ENCODE measurements at regions not wholly inside any gene's neighbourhood (a gene's known extent, or its start where the extent isn't known, plus 50 kb on each side); places are given as distances from the start of the nearest gene placed in this dataset.
"Not testable (repeated sequence)": the region's sequence is repeated elsewhere in the genome, so short reads cannot be mapped to it uniquely, and the experiment has no call there.

DNA sequence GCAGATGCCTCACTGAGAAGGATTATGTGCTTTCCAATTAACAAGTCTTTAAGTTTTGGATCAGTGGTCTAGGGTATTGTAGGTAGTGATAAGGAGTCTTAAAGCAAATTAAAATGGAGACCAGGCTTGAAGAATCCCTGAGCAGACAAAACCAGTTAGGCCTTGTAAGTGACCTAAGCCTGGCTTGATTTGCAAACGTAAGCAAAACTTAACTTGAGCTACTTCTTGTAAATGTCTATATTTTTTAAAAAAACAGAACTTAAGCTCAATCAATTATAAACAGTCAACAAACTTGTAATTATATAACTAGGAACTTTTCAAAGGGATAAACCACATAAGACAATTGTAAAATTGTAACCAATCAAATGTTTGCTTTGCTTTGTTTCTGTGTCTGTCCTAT, 72.7 kb upstream of the NALF2 start:
- no peak for DNase-seq (ENCODE audit: low read depth)

DNA sequence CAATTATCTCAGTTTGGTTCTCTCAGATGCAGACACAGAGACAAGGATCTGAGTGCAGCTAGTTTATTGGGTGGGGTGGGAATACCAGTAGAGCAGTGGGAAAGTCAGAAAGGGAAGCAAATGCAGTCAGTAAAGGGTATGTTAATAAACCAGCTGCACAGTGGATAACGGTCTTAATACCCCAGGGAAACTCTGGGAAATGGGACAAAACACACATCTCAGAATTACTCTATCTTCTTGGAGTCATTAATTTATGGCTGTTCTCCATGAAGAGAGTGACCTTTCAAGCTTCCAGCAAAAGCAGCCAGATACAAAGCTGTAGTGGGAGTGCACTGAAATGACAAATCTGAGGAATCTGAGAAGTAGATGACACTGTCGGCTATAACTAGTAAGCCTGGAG, 73.3 kb upstream of the NALF2 start:
- DNase-seq (ENCODE audit: low read depth), result no peak

DNA sequence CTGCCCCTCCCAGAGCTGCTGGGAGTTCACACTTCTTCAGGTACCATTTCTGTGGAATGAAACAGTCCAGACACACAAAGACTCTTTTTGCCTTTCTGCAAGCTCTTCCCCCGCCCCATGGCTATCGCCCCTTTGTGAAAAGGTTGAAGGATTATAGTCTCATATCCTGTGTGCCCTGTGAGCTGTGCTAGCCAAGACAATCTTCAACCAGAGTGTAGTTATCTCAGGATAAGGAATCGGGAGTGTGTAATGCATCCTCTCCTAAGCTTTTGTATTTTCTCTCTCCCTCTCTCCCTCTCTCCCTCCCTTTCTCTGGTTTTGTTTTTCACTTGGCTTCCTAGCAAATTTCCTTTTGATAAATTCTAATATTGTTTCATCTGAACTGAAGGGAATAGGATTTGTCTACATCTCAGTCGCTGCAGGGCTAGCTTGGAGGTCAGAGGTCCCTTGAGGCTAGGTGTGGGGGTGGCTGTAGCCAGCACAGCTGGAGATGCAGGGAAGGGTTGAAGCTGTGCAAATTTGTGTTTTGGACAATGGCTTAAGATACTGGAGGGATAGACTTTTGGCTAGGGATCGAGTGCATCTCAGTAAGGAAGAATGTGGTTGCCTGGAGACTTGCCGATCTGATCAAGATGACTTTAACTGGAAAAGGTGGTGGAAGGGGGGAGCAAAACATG, 74.6 kb upstream of the NALF2 start:
- DNase-seq (ENCODE audit: low read depth), result no peak

DNA sequence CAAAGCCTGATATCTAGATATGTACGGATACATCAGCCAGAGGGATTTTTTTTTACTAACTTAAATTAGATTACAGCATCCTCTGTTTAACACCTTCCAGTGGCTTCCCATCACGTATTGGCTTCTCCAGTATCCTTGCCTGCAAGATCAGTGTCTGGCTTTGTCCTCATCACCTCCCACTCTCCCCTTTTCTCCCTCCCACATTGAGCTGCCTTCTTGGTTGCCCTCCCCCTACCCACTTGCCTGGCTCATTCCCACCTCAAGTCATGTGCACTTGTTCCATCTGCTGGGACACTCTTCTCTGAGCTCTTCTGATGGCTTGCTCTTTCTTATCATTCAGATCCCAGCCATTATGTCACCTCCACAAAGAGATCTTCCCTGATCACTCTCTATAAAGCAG, 75.9 kb upstream of the NALF2 start:
- DNase-seq (ENCODE audit: low read depth), result no peak

DNA sequence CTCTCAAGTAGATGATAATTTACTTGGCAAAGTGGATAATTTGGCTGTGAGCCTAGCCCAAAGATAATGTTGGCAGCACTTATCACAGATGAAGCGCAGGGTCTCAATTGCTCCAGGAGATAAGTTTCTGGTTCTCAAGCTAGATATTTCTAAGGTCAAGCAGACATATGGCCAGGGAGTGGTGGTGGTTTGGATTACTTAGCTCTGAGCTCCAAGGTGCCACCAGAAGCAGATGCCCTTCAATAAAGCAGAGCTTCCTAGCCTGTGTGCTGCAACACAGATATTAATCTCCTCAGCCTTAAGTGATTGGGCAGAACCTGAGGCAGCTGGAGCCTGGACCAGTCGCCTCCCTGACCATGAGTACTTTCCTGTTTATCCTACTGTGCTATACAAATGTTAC, 79.2 kb upstream of the NALF2 start:
- no peak for DNase-seq (ENCODE audit: low read depth)

DNA sequence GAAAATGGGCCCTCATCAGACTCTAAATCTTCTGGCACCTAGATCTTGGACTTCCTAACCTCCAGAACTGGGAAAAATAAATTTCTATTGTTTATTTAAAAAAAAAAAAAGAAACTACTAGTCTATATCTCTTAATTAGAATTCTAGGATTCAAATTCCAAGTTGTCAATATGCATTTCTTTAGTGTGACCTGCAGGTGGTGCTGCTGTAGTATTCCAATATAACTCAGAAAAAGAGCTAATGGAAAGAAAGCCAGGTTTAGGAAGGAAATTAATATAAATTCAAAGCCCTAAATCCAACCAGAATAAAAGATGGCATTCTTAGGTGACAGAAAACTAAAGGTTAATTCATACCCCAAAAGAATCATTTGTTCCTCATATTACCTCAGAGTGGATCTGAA, 80.0 kb upstream of the NALF2 start:
- DNase-seq (ENCODE audit: low read depth), result no peak

DNA sequence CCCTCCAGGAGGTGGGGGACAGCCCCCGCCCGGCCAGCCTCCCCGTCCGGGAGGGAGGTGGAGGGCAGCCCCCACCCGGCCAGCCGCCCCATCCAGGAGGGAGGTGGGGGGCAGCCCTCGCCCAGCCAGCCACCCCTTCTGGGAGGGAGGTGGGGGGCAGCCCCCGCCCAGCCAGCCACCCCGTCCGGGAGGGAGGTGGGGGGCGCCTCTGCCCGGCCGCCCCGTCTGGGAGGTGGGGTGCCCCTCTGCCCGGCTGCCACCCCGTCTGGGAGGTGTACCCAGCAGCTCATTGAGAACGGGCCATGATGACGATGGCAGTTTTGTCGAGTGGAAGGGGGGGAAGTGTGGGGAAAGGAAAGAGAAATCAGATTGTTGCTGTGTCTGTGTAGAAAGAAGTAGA, 81.9 kb upstream of the NALF2 start:
- not testable (repeated sequence) for DNase-seq (ENCODE audit: low read depth)

DNA sequence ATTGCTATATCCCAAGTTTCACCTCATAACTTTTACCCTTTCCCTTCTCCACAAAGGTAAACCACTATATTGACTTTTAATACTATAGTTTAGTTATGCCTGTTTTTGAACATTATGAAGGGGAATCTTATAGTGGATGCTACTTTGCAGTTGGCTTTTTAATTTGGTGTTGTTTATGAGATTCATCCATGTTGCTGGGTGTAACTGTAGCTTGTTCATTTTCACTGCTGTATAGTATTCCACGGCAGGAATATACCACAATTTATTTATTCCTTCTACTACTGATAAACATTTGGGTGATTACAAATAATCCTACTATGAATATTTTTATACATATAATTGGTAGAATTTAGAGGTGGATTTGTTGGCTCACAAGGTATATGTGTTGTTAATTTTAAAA, 88.4 kb upstream of the NALF2 start:
- no peak for DNase-seq (ENCODE audit: low read depth)

DNA sequence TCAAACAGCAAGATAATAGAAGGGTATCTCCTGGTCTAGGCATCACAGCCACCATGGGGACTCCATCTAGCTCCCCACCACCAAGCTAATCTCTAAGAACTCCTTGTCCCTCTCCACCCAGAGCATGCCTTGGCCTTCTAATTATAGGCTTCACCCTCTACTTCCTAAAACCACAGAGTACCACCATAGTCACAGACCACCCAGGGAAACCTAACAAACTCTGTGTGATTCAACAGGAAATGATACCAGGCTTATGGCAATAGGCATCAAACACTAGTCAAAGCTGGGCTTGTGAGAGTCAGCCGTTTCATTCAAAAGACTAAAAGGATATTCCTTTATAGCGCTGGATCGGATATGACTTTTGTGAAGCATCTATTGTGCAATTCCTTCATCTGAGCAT, 91.5 kb upstream of the NALF2 start:
- peak; percentile 46 for DNase-seq (ENCODE audit: low read depth)

DNA sequence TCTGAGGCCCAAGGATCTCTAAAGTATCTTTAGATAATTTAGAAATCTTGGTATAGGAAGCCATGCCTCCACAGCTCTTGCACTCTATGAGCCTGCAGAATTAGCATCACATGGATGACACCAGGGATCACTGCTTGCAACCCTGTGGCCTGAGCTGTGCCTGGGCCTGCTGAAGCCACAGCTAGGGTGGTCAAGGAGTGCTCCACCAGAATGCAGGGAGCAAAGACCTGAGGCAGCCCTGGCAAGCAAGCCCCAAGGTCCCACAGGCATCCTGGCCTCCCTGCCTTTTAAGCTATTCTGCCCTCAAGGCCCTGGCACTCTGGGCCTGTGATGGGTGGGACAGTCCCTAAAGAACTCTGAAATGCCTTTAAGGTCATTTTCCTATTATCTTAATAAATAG, 105.2 kb upstream of the NALF2 start:
- DNase-seq (ENCODE audit: low read depth), result no peak

DNA sequence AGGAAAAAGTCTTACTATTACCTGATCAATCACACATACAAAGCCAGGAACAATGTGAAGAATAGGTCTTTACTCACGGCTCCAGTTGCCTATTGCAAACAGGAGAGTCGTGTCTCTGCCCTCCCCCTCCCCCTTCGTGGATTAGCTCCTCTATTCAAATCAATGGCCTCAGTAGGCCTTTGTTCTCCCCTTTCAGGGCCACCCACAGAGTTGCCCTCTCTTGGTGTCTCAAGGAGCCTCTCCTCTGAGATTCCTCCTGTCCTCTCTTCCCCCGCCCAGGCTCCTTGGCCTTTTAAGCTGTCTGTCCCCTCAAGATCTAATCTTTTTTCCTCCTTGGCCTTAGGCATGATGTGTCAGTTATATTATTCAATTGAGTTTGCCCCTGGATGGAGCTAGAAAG, 107.2 kb upstream of the NALF2 start:
- DNase-seq (ENCODE audit: low read depth), result no peak

DNA sequence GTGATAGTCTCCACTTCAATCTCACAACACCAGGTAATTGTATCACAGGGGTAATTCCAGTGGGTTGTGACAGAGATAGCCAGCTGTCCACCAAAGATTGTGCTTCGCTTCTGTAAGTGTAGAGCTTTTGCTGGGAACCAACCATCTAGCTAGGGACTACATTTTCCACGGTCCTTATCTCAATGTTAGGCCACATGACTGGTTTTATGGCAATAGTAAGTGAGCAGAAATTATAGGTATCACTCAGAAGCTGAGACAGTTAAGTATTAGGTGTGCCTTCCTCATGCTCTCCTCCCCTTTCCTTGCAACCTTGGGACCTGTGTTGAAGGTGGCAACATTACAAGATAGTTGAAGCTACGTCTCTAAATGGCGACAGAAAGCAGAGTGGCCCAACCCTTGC, 108.8 kb upstream of the NALF2 start:
- no peak for DNase-seq (ENCODE audit: low read depth)

DNA sequence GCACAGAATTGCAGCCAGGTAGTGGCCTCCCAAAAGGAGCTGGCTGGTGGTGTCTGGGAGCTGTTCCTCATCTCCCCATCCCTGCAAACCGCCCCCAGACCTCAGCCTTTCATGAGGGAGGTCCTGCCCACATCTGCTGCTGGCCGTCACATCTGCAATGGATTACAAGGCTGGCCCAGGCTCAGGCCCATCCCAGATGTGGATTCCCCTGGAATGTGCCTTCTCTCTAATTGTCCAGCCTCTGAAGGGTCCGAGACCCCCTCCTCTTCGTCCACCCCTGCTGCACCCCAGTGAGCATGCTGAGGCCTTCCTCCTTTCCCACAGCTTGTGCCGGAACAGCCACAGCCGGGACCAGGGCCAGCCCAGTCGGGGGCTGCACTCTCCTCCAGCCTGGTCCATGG, 115.0 kb upstream of the NALF2 start:
- DNase-seq (ENCODE audit: low read depth), result no peak

DNA sequence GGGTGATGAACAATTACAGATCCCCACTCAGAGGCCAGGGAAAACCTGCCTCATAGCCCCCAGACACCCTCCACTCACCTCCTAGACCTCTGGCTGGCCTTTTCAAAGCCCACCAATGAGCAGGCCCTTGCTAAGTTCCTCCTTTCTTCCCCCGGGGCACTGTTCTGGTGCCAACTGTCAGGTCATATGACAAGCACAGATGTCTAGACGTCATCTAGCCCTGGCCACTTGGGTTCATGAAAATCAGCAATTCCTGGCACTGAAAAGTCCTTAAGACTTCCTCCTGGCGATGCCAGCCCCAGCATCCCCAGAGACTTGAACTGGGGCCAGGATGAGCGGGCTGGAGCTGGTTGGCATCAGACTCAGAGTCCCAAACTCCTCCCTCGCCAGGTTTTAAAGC, 115.6 kb upstream of the NALF2 start:
- DNase-seq (ENCODE audit: low read depth), result no peak

DNA sequence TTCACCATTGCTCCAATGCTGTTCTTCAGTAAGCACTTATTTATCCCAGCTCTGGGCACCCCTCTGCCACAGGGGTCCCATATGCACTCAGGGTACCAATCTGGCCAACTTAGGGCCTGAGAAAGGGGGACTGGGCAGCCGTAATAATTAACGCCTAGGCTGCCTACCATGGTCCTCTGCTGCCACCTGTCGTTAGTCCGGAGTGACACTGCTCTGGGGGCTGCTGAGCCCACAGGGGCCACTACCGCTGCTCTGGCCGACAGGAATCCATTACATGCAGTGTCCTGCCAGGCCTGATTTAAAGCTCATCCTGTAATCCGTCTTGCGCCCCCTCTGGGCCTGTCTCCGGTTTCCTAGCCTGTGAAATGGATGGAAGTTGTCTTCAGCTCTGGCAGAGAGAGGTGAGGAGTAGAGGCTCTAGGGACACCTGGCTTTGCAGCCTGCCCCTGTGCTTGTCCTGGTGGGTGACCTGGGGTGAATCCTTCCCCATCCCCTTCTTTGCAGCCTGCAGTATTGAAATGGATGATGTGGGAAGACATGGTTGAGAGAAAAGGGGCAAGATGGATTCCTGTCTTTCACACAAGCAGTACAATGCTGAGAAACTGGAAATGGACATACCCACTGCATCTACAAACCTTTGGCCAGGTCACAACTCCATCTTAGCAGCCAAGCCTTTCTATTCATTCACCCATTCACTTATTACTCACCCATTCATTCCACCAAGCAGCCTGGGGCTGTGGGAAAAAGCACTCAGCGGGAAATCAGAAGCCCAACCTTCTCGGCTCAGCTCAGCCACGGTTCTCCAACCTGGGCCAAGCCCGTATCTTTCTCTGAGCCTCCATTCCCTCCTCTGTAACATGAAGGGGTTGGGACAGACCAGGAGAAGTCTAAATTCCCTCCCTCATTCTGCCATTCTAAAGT, 116.3 kb upstream of the NALF2 start:
- DNase-seq (ENCODE audit: low read depth), result peak; percentile 46

DNA sequence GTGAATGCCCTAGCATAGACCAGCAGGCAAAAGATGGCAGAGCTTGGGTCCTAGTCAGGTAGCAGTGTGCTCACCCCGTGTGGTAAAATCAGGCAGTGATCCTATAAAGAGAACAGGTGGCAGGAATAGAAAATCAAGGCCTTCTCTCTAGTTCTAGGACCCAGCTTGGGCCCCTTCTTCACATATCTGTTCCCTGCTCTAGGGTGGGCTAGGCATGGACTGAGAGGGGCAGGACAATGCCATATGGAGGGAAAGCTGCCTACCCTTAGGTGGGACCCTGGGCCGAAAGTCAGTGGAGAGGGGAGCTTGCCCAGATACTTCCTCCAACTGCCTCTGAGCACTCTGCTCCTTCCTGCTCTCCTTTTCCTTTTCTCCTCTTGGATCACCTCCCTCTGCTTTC, 117.4 kb upstream of the NALF2 start:
- no peak for DNase-seq (ENCODE audit: low read depth)

DNA sequence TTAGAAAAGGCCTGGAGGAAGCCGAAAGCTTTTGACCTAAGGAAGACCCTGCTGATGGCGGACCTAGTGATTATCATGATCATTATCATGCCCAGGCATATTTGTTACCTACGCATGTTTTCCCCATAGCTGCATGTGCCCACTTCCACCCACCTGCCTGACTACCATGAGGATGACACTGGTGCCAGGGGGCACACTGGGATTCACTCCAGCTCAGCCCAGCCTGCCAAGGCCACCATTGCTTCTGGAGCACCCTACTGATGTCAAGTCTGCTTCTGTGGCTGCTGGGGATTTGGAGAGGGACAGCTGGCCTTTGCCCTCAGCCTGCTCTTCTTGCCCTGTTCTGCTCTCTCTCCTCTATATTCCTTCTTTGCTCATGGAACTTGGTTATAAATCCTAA, 124.7 kb upstream of the NALF2 start:
- no peak for DNase-seq (ENCODE audit: low read depth)

DNA sequence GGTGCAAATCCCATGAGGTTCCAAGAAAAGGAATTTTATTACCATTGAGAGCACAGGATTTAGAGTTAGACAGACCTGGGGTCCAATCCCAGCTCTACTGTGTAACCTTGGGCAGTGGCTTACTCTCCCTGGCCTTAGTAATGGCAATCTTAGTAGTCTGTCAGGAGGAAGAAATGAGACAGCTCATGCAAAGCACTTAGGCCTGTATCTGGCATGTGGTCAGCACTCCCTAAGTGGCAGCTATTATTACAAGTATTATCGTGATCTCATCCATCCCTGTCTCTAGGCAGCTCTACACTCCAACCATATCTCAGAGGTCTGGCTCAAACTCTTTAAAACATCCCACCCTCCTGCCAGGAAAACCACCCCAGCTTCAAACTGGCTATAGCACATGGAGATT, 129.6 kb upstream of the NALF2 start:
- DNase-seq (ENCODE audit: low read depth), result no peak

DNA sequence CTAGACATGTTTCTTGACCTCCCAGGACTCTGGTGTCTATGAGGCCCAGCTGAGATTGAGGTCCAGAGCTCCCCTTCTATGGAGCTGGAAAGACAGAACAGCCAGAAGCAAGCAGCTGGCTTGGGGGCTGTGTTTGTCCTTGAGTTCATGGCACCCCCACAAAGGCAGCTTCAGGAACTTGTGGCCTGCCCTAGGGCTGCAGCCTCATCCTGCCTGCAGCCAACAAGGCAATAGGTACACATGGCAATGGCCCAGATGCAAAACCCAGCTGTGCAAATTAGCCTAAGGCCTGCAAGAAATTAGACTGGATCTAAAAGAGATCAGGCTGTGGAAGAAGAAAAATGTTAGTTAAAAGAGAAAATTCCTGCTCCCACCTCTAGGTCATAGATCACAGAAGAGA, 131.7 kb upstream of the NALF2 start:
- DNase-seq (ENCODE audit: low read depth), result no peak

DNA sequence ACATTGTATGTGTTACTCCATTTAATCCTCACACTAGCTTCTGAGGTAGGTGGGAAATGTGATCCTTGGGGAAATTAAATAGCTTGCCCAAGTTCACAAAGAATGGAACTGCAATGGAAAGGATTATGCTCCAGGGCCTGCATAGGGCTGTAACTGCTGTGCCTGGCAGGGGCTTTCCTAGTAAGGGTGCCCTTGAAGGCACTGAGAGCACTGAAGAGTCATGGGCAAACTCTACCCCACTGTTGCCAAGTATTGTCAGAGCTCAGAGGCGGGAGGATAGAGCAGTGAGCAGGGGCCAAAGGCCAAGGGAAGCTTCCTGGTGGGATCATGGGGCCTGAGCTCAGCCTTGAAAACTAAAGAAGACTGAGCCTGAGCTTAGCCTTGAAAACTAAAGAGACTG, 133.0 kb upstream of the NALF2 start:
- DNase-seq (ENCODE audit: low read depth), result no peak

DNA sequence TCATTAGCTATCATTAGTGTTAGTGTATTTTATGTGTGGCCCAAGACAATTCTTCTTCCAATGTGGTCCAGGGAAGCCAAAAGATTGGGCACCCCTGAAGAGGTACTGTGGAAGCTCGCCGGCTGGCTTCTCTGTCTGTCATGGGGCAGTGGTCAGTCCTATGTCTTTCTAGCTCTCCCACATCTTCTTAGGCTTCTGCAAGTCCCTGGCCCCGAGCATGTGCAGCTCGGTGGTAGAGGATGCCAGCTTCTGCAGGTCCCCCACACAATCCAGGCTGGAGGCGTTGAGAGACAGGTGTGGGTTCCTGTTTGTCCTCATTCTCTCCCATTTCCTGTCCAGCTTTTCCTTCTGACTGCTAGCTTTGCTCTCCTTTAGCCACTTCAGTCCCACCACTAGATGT, 134.1 kb upstream of the NALF2 start:
- DNase-seq (ENCODE audit: low read depth), result no peak

DNA sequence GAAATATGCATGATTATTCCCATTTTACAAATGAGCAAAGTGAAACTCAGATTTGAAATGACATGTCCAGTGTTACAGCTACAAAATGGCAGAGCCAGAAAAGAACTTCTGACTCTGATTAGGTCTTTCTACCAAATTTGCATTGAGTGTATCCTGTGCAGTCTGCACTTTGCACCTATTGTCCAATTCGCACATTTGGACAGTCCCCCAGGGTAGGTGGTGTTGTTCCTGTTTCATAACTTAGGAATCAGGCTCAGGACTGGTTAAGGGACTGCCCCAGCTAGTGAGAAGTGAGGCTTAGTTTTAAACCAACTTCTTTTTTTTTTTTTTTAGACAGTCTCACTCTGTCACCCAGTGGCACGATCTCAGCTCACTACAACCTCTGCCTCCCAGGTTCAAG, 137.9 kb upstream of the NALF2 start:
- no peak for DNase-seq (ENCODE audit: low read depth)

DNA sequence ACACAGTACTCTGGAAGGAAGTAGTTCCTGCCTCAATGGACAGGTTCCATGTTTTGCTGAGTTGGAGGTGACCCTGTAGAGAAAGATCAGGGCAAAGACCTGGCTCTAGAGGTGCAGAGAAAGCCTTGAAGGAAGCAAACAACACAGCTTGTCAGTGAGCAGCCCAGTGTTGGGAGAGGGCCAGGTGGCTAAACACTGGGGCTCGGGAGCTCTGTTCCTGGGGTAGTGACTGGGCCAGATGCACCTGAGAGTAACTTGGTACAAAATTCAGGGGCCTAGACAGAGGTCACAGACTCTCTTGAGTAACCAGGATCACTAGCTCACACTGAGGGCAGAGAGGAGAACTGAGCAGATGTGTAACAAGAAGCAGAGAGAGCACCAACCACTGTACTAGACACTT, 138.4 kb upstream of the NALF2 start:
- DNase-seq (ENCODE audit: low read depth), result no peak

Measured in HT1080 (cell line).